ENCODE measurements at regions not wholly inside any gene's neighbourhood (a gene's known extent, or its start where the extent isn't known, plus 50 kb on each side); places are given as distances from the start of the nearest gene placed in this dataset.
"Not testable (repeated sequence)": the region's sequence is repeated elsewhere in the genome, so short reads cannot be mapped to it uniquely, and the experiment has no call there.

DNA sequence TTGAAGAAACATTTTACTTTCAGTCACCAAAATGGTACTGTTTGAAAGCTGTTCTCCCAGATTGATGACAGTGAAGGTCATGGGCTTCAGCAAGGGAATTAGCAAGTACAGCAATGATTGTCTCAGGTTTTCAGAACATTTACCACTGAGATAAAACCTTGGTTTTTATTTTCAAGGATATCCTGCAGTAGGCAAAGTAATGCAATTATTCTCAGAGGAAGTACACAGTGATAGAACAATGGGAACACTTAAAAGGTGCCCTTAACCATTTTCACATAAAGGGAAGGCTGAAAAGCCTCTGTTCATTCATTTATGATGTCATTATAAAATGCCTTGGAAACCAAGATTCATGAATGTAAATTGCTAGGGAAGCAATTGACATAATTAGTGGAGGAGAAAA, 471.8 kb upstream of the ACO1 start:
- no peak for TF ChIP-seq CTCF (IDR thresholded peaks at IDR 0.05; ENCODE audit: borderline replicate concordance)
- no peak for DNase-seq
- no peaks in the 10 kb centered on the region for H3K4me1 ChIP-seq
- H3K27ac ChIP-seq (replicated peaks) = no peak overlapping the region
- no peaks in the 10 kb centered on the region for H3K36me3 ChIP-seq
- H3K4me3 ChIP-seq = no peak overlapping the region
- peaks cover 7% of the 10 kb centered on the region for H3K9me3 ChIP-seq (replicated peaks)
- intact Hi-C loops (cut with micrococcal nuclease) = no loop called here
- H3K27me3 ChIP-seq (ENCODE audit: low read depth) = no peaks in the 10 kb centered on the region

- intact Hi-C loops (cut with micrococcal nuclease) = no loop called here
- TF ChIP-seq CTCF (IDR thresholded peaks at IDR 0.05; ENCODE audit: borderline replicate concordance) = no peak
- H3K36me3 ChIP-seq = no peaks in the 10 kb centered on the region
- no peak overlapping the region for H3K4me3 ChIP-seq
- no peak overlapping the region for H3K27ac ChIP-seq (replicated peaks)
- peaks cover 34% of the 10 kb centered on the region for H3K9me3 ChIP-seq (replicated peaks)
- DNase-seq = no peak
- no peaks in the 10 kb centered on the region for H3K27me3 ChIP-seq (ENCODE audit: low read depth)
- no peaks in the 10 kb centered on the region for H3K4me1 ChIP-seq
Measured at GRCh38 chr9:31916591-31917241, 467.7 kb upstream of the ACO1 start.

GRCh38 chr9:31937737-31938136, 446.7 kb upstream of the ACO1 start:
- H3K27me3 ChIP-seq (ENCODE audit: low read depth); DNase-seq; intact Hi-C loops (cut with micrococcal nuclease); H3K27ac ChIP-seq (replicated peaks); H3K4me3 ChIP-seq; H3K4me1 ChIP-seq; H3K9me3 ChIP-seq (replicated peaks); H3K36me3 ChIP-seq: not testable (repeated sequence)

DNA sequence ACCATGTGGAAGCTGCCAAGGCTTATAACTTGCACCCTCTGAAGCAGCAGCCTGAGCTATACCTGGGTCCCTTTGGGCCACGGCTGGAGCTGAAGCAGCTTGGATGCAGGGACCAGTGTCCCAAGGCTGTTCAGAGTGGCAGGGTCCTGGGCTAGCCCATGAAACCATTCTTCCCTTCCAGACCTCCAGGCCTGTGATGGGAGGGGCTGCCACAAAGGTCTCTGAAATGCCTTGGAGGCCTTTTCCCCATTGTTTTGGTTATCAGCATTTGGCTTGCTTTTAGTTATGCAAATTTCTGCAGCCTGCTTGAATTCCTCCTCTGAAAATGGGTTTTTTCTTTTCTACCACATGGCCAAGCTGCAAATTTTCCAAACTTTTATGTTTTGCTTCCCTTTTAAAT, 433.7 kb upstream of the ACO1 start:
- intact Hi-C loops (cut with micrococcal nuclease) = no loop called here
- Histone ChIP-seq H3K27ac (replicated peaks) (no peak overlapping the region), H3K36me3 (no peaks in the 10 kb centered on the region), H3K27me3 (ENCODE audit: low read depth) (no peaks in the 10 kb centered on the region), H3K4me3 (no peak overlapping the region), H3K9me3 (replicated peaks) (peaks cover 32% of the 10 kb centered on the region), H3K4me1 (no peaks in the 10 kb centered on the region)
- TF ChIP-seq CTCF (IDR thresholded peaks at IDR 0.05; ENCODE audit: borderline replicate concordance) = no peak
- DNase-seq = no peak

- Histone ChIP-seq H3K9me3 (replicated peaks) (peaks cover 93% of the 10 kb centered on the region), H3K36me3 (no peaks in the 10 kb centered on the region), H3K27me3 (ENCODE audit: low read depth) (no peaks in the 10 kb centered on the region), H3K4me3 (no peak overlapping the region), H3K27ac (replicated peaks) (no peak overlapping the region), H3K4me1 (no peaks in the 10 kb centered on the region)
- intact Hi-C loops (cut with micrococcal nuclease) = no loop called here
- no peak for DNase-seq
- TF ChIP-seq CTCF (IDR thresholded peaks at IDR 0.05; ENCODE audit: borderline replicate concordance) = no peak
Measured at GRCh38 chr9:31958572-31958971, 425.9 kb upstream of the ACO1 start.

DNA sequence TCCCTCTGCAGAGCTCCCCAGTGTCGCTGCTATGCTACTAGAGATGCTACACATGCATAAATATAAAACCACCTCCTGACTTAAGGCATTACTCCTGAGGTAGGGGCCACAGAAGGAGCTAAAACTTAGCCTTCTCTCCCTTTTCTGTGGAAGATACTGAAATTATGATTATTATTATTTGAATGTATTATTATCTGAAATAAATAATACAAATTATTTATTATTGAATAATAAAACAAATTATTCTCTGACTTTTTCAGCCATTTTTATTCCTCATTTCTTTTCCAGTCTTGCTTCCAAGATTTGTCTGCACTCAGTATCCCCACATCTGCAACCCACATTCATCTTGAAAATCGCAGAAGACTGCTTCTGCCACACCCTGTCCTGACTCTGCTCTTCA, 414.9 kb upstream of the ACO1 start:
- no peak for TF ChIP-seq CTCF (IDR thresholded peaks at IDR 0.05; ENCODE audit: borderline replicate concordance)
- DNase-seq = no peak
- H3K36me3 ChIP-seq = no peaks in the 10 kb centered on the region
- intact Hi-C loops (cut with micrococcal nuclease) = no loop called here
- peaks cover 13% of the 10 kb centered on the region for H3K9me3 ChIP-seq (replicated peaks)
- no peak overlapping the region for H3K27ac ChIP-seq (replicated peaks)
- H3K4me3 ChIP-seq = no peak overlapping the region
- H3K27me3 ChIP-seq (ENCODE audit: low read depth) = no peaks in the 10 kb centered on the region
- H3K4me1 ChIP-seq = no peaks in the 10 kb centered on the region

Data from left ventricle myocardium inferior (tissue), 1 donor.